ENCODE measurements at regions not wholly inside any gene's neighbourhood (a gene's known extent, or its start where the extent isn't known, plus 50 kb on each side); places are given as distances from the start of the nearest gene placed in this dataset.

- Histone ChIP-seq H3K36me3 (ENCODE audit: control insufficient read depth in 1 of 2, insufficient read depth in 2 of 2, low read length in 2 of 2) (no peaks in the 10 kb centered on the region), H3K27me3 (ENCODE audit: control insufficient read depth in 1 of 2, insufficient read depth in 2 of 2, low read length in 2 of 2) (no peaks in the 10 kb centered on the region), H3K4me3 (ENCODE audit: low read depth in 1 of 2, low read length in 2 of 2) (no peak overlapping the region), H3K4me1 (ENCODE audit: control insufficient read depth in 1 of 2, insufficient read depth in 2 of 2, low read length in 2 of 2) (peaks cover 21 to 28% of the 10 kb centered on the region in 2 donors), H3K9me3 (ENCODE audit: control insufficient read depth in 1 of 2, low read length in 2 of 2) (no peaks in the 10 kb centered on the region), H3K9ac (ENCODE audit: low read depth in 1 of 2, low read length in 2 of 2) (no peak overlapping the region), H3K27ac (ENCODE audit: low read depth, low read length) (no peak overlapping the region)
Measured at GRCh38 chr6:148223424-148223842, 119.2 kb upstream of the SASH1 start.

DNA sequence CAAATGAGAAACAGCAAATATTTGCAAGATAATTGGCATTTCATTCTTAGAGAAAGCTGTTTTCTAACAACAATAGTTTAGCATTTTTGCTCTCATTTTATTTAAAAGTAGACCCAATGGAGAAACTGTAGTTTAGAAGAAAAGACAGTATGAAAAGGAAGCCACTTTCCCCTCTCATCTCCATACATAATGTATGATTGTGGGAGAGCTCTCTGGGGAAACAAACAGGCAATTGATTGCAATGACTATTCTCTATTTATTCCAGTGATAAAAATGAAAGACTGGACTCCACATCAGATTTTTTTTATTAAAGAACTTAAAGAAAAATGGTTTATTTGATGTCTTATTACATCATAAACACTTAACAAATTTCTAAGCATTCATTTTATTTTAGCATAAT, 116.8 kb upstream of the SASH1 start:
- Histone ChIP-seq H3K4me3 (ENCODE audit: low read depth in 1 of 2, low read length in 2 of 2) (no peak overlapping the region), H3K4me1 (ENCODE audit: control insufficient read depth in 1 of 2, insufficient read depth in 2 of 2, low read length in 2 of 2) (peaks cover 16 to 21% of the 10 kb centered on the region in 2 donors), H3K36me3 (ENCODE audit: control insufficient read depth in 1 of 2, insufficient read depth in 2 of 2, low read length in 2 of 2) (no peaks in the 10 kb centered on the region), H3K9ac (ENCODE audit: low read depth in 1 of 2, low read length in 2 of 2) (no peak overlapping the region), H3K9me3 (ENCODE audit: control insufficient read depth in 1 of 2, low read length in 2 of 2) (no peaks in the 10 kb centered on the region), H3K27ac (ENCODE audit: low read depth, low read length) (no peak overlapping the region), H3K27me3 (ENCODE audit: control insufficient read depth in 1 of 2, insufficient read depth in 2 of 2, low read length in 2 of 2) (no peaks in the 10 kb centered on the region)

DNA sequence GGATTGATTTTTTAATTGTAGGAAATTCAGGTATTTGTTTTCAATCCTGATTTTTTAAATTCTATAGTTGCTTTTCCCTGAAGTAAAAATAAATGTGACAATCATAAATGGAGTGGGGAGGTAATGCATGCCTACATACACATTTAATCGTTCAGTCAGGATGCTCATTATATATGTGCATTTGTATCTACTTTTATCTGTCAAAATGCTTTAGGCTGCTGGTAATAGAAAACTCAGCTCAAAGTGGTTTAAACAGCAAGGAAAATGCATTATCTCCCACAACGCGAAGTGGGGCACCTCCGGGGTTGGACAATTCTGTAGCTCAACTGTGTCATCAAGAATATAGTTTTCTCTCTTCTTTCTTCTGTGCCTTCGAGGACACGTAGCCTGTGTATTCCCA, 116.4 kb upstream of the SASH1 start:
- H3K27ac ChIP-seq (ENCODE audit: low read depth, low read length): no peak overlapping the region

DNA sequence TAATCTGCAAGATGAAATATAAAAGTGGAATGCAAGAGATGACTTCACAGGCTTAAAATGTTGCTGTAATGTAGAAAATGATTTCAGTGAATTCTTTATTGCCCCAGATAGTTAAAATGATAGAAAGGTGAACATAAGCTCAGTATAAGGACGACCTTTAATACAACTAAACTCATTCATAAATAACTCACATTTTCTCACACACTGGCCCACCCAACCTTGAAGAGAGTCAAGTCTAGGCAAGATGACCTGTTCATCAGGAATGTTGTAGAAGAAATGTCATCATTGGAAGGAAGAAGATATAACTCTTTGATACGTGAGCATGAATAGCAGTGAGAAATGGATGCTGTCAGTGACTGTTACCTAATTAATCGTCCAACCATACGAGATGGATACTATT, 111.1 kb upstream of the SASH1 start:
- H3K27ac ChIP-seq (ENCODE audit: low read depth, low read length): no peak overlapping the region
- H3K36me3 ChIP-seq (ENCODE audit: control insufficient read depth in 1 of 2, insufficient read depth in 2 of 2, low read length in 2 of 2): no peaks in the 10 kb centered on the region
- H3K27me3 ChIP-seq (ENCODE audit: control insufficient read depth in 1 of 2, insufficient read depth in 2 of 2, low read length in 2 of 2): no peaks in the 10 kb centered on the region
- no peaks in the 10 kb centered on the region for H3K9me3 ChIP-seq (ENCODE audit: control insufficient read depth in 1 of 2, low read length in 2 of 2)
- no peak overlapping the region for H3K4me3 ChIP-seq (ENCODE audit: low read depth in 1 of 2, low read length in 2 of 2)
- no peaks in the 10 kb centered on the region for H3K4me1 ChIP-seq (ENCODE audit: control insufficient read depth in 1 of 2, insufficient read depth in 2 of 2, low read length in 2 of 2)
- H3K9ac ChIP-seq (ENCODE audit: low read depth in 1 of 2, low read length in 2 of 2): no peak overlapping the region

More for the DNA sequence above, 116.4 kb upstream of the SASH1 start:
- Histone ChIP-seq H3K9me3 (ENCODE audit: control insufficient read depth in 1 of 2, low read length in 2 of 2) (no peaks in the 10 kb centered on the region), H3K36me3 (ENCODE audit: control insufficient read depth in 1 of 2, insufficient read depth in 2 of 2, low read length in 2 of 2) (no peaks in the 10 kb centered on the region), H3K4me3 (ENCODE audit: low read depth in 1 of 2, low read length in 2 of 2) (no peak overlapping the region), H3K9ac (ENCODE audit: low read depth in 1 of 2, low read length in 2 of 2) (no peak overlapping the region), H3K4me1 (ENCODE audit: control insufficient read depth in 1 of 2, insufficient read depth in 2 of 2, low read length in 2 of 2) (peaks cover 16 to 17% of the 10 kb centered on the region in 2 donors), H3K27me3 (ENCODE audit: control insufficient read depth in 1 of 2, insufficient read depth in 2 of 2, low read length in 2 of 2) (no peaks in the 10 kb centered on the region)

GRCh38 chr6:148235446-148235845, 107.2 kb upstream of the SASH1 start:
- Histone ChIP-seq H3K4me3 (ENCODE audit: low read depth in 1 of 2, low read length in 2 of 2) (no peak overlapping the region), H3K9me3 (ENCODE audit: control insufficient read depth in 1 of 2, low read length in 2 of 2) (no peaks in the 10 kb centered on the region), H3K4me1 (ENCODE audit: control insufficient read depth in 1 of 2, insufficient read depth in 2 of 2, low read length in 2 of 2) (no peaks in the 10 kb centered on the region), H3K27ac (ENCODE audit: low read depth, low read length) (no peak overlapping the region), H3K36me3 (ENCODE audit: control insufficient read depth in 1 of 2, insufficient read depth in 2 of 2, low read length in 2 of 2) (no peaks in the 10 kb centered on the region), H3K27me3 (ENCODE audit: control insufficient read depth in 1 of 2, insufficient read depth in 2 of 2, low read length in 2 of 2) (no peaks in the 10 kb centered on the region), H3K9ac (ENCODE audit: low read depth in 1 of 2, low read length in 2 of 2) (no peak overlapping the region)

DNA sequence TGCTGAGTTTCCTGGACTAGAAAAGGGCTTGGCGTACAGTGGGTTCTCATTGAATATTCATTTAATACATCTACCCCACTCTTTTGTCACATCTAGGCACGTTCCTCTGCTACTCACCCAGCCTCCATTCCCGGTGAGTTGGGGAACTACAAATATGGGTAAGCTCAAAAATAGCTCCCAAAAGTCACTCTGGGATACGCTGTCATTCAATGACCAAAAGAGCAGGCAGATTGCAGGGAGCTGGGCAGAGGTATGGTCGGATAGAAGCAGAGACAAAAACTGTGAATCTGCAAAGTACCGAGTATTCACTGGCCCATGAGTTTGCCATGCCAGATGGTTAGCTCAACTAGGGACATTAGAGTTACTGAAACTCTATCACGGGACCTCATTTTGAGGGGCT, 103.9 kb upstream of the SASH1 start:
- Histone ChIP-seq H3K9me3 (ENCODE audit: control insufficient read depth in 1 of 2, low read length in 2 of 2) (no peaks in the 10 kb centered on the region), H3K4me3 (ENCODE audit: low read depth in 1 of 2, low read length in 2 of 2) (no peak overlapping the region), H3K27ac (ENCODE audit: low read depth, low read length) (no peak overlapping the region), H3K36me3 (ENCODE audit: control insufficient read depth in 1 of 2, insufficient read depth in 2 of 2, low read length in 2 of 2) (no peaks in the 10 kb centered on the region), H3K27me3 (ENCODE audit: control insufficient read depth in 1 of 2, insufficient read depth in 2 of 2, low read length in 2 of 2) (no peaks in the 10 kb centered on the region), H3K4me1 (ENCODE audit: control insufficient read depth in 1 of 2, insufficient read depth in 2 of 2, low read length in 2 of 2) (no peaks in the 10 kb centered on the region), H3K9ac (ENCODE audit: low read depth in 1 of 2, low read length in 2 of 2) (no peak overlapping the region)

DNA sequence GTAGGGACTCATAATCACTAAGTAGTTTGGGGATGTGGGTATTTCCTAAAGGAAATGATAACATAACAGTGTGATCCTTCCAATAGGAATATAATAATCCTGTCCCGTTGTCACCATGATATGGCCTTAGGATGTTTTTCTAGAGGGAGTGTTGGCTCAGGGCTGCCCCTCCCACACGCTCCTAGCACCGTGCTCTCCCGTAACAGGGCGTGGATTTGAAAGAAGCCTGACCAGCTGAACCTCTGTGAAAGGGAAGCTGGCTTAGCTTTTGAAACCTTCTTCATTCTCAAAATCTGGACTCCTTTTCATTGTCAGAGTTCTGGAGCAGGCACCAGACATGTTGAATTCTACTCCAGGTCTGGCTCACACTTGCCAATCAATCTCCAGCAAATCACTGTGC, 103.4 kb upstream of the SASH1 start:
- Histone ChIP-seq H3K4me3 (ENCODE audit: low read depth in 1 of 2, low read length in 2 of 2) (no peak overlapping the region), H3K9me3 (ENCODE audit: control insufficient read depth in 1 of 2, low read length in 2 of 2) (no peaks in the 10 kb centered on the region), H3K27me3 (ENCODE audit: control insufficient read depth in 1 of 2, insufficient read depth in 2 of 2, low read length in 2 of 2) (no peaks in the 10 kb centered on the region), H3K9ac (ENCODE audit: low read depth in 1 of 2, low read length in 2 of 2) (no peak overlapping the region), H3K27ac (ENCODE audit: low read depth, low read length) (no peak overlapping the region), H3K4me1 (ENCODE audit: control insufficient read depth in 1 of 2, insufficient read depth in 2 of 2, low read length in 2 of 2) (no peaks in the 10 kb centered on the region), H3K36me3 (ENCODE audit: control insufficient read depth in 1 of 2, insufficient read depth in 2 of 2, low read length in 2 of 2) (no peaks in the 10 kb centered on the region)

GRCh38 chr6:148239801-148240460, 102.7 kb upstream of the SASH1 start:
- Histone ChIP-seq H3K9me3 (ENCODE audit: control insufficient read depth in 1 of 2, low read length in 2 of 2) (no peaks in the 10 kb centered on the region), H3K4me1 (ENCODE audit: control insufficient read depth in 1 of 2, insufficient read depth in 2 of 2, low read length in 2 of 2) (no peaks in the 10 kb centered on the region), H3K36me3 (ENCODE audit: control insufficient read depth in 1 of 2, insufficient read depth in 2 of 2, low read length in 2 of 2) (no peaks in the 10 kb centered on the region), H3K27me3 (ENCODE audit: control insufficient read depth in 1 of 2, insufficient read depth in 2 of 2, low read length in 2 of 2) (no peaks in the 10 kb centered on the region), H3K4me3 (ENCODE audit: low read depth in 1 of 2, low read length in 2 of 2) (no peak overlapping the region), H3K27ac (ENCODE audit: low read depth, low read length) (no peak overlapping the region), H3K9ac (ENCODE audit: low read depth in 1 of 2, low read length in 2 of 2) (no peak overlapping the region)

DNA sequence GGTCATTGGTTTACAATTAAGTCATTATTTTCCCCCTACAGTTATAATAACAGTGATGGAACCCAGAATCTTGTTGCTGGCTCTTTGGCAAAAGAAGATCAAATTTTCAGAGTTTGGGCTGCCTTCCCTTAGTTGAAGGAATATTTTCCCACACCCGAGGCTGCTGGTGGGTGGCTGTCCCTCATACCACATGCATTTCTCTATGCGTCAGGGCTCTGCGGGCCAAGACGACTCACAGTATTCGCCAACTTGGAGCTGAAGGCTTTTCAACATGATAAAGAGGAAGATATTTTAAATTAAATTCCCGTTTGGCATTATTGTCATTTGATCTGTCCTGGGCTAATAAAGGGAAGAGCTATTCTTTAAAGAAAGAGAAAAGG, 102.2 kb upstream of the SASH1 start:
- Histone ChIP-seq H3K27me3 (ENCODE audit: control insufficient read depth in 1 of 2, insufficient read depth in 2 of 2, low read length in 2 of 2) (no peaks in the 10 kb centered on the region), H3K36me3 (ENCODE audit: control insufficient read depth in 1 of 2, insufficient read depth in 2 of 2, low read length in 2 of 2) (no peaks in the 10 kb centered on the region), H3K27ac (ENCODE audit: low read depth, low read length) (no peak overlapping the region), H3K4me3 (ENCODE audit: low read depth in 1 of 2, low read length in 2 of 2) (no peak overlapping the region), H3K4me1 (ENCODE audit: control insufficient read depth in 1 of 2, insufficient read depth in 2 of 2, low read length in 2 of 2) (no peaks in the 10 kb centered on the region), H3K9me3 (ENCODE audit: control insufficient read depth in 1 of 2, low read length in 2 of 2) (no peaks in the 10 kb centered on the region), H3K9ac (ENCODE audit: low read depth in 1 of 2, low read length in 2 of 2) (no peak overlapping the region)

DNA sequence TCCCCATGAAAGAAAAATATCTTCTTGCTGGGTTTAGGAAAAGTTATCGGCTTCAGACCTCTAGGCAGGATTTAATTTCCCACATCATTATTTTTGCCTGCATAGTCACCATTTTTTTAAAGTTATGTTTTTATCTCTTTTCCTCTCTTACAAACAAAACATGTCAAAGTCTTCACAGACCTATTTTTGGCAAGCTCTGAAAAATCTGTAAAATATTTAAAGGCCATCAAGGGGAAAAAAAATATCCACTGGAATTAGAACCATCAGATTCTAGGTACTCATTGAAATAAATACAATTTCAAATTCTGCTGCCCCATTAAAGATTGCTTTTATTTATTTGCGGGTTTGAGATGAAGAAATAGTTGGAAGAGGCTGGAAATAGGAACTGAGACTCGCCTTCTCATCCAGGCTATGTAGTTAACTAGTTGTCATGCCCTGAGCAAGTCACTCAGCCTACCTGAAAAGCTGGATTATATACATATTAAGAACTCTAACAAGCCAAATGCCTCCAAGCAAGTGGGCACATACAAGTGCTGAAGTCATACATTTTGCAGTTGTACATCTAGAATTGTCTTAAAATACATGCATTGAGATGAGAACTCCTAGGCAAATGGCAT, 101.7 kb upstream of the SASH1 start:
- H3K27ac ChIP-seq (ENCODE audit: low read depth, low read length): no peak overlapping the region
- no peaks in the 10 kb centered on the region for H3K4me1 ChIP-seq (ENCODE audit: control insufficient read depth in 1 of 2, insufficient read depth in 2 of 2, low read length in 2 of 2)
- H3K9ac ChIP-seq (ENCODE audit: low read depth in 1 of 2, low read length in 2 of 2): no peak overlapping the region
- H3K9me3 ChIP-seq (ENCODE audit: control insufficient read depth in 1 of 2, low read length in 2 of 2): no peaks in the 10 kb centered on the region
- no peaks in the 10 kb centered on the region for H3K27me3 ChIP-seq (ENCODE audit: control insufficient read depth in 1 of 2, insufficient read depth in 2 of 2, low read length in 2 of 2)
- no peaks in the 10 kb centered on the region for H3K36me3 ChIP-seq (ENCODE audit: control insufficient read depth in 1 of 2, insufficient read depth in 2 of 2, low read length in 2 of 2)
- no peak overlapping the region for H3K4me3 ChIP-seq (ENCODE audit: low read depth in 1 of 2, low read length in 2 of 2)

All from duodenal mucosa (tissue), 2 donors.